ENCODE measurements at regions not wholly inside any gene's neighbourhood (a gene's known extent, or its start where the extent isn't known, plus 50 kb on each side); places are given as distances from the start of the nearest gene placed in this dataset.

DNA sequence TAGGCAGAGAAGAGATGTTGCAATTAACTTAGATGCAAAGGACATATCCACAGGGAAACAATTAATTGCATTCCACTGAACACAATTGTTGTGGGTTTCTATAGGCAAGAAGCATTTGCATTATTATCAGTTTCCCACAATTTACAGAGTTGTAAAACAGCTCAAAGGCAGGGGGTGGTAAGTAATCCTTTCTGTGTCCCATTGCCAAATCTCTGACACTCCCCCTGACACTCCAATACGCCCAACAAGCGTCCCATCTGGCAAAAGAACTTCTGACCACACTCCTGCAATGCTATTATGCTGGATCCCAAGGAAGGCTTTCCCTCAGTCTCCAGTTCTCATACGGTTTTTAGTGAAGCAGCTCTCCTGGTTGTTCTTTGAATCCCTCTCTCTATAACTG is 179.8 kb downstream of the CXCL12 start:
- 37 to 38% methylated on average over 2 to 3 of the region's 3 CpGs for WGBS, 2 donors
- intact Hi-C loops (cut with DNase I): no loop called here
- TF ChIP-seq, protein P1, sequence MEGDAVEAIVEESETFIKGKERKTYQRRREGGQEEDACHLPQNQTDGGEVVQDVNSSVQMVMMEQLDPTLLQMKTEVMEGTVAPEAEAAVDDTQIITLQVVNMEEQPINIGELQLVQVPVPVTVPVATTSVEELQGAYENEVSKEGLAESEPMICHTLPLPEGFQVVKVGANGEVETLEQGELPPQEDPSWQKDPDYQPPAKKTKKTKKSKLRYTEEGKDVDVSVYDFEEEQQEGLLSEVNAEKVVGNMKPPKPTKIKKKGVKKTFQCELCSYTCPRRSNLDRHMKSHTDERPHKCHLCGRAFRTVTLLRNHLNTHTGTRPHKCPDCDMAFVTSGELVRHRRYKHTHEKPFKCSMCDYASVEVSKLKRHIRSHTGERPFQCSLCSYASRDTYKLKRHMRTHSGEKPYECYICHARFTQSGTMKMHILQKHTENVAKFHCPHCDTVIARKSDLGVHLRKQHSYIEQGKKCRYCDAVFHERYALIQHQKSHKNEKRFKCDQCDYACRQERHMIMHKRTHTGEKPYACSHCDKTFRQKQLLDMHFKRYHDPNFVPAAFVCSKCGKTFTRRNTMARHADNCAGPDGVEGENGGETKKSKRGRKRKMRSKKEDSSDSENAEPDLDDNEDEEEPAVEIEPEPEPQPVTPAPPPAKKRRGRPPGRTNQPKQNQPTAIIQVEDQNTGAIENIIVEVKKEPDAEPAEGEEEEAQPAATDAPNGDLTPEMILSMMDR (IDR thresholded peaks at IDR 0.05): no peak
- TF ChIP-seq POLR2A (IDR thresholded peaks at IDR 0.05): no peak
- H3K27ac ChIP-seq: no peak overlapping the region
- no peaks in the 10 kb centered on the region for H3K4me1 ChIP-seq
- H3K27me3 ChIP-seq: no peaks in the 10 kb centered on the region
- DNase-seq: no peak
- H3K9me3 ChIP-seq: no peaks in the 10 kb centered on the region
- no peaks in the 10 kb centered on the region for H3K36me3 ChIP-seq
- H3K4me3 ChIP-seq: no peak overlapping the region

DNA sequence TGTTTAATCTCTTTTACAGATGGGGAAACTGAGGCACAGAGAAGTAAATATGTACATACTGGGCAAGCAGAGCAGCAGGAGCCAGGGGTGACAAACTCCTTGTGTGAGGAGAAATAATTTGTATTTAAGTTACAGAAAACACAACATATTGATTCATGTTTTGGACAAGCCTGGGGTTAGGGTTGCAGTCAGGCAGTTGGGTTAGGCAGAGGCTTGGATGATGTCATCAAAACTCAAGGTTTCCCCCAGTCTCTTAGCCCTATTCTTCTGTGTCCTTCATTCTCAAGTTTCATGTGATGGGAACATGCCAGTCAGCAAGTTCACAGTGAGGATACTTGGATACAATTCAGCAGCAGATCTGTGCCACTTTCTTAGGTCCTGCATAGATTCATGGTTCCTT is 181.4 kb downstream of the CXCL12 start:
- TF ChIP-seq, protein P1 (IDR thresholded peaks at IDR 0.05): no peak
- no peak for TF ChIP-seq POLR2A (IDR thresholded peaks at IDR 0.05)
- H3K27me3 ChIP-seq: no peaks in the 10 kb centered on the region
- no peaks in the 10 kb centered on the region for H3K36me3 ChIP-seq
- no peaks in the 10 kb centered on the region for H3K9me3 ChIP-seq
- H3K4me3 ChIP-seq: no peak overlapping the region
- no peak for DNase-seq
- no peaks in the 10 kb centered on the region for H3K4me1 ChIP-seq
- no peak overlapping the region for H3K27ac ChIP-seq
- intact Hi-C loops (cut with DNase I): no loop called here

DNA sequence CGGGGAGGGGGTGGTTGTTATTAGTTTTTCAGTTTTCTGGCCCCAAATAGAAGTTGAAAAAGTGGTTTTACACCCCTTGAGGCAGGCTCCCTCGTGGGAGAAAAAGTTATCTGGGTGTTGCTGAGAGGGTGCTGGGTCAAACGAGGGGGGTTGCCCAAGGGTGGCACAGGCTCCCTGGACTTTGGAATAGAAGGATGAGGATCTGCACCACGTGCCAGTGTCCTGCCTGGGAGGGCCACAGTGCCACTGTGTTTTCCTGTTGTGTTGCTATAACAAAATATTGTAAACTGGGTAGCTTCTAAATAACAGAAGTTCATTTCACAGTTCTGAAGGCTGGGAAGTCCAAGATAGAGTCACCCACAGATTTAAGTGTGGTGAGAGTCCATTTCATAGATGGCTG is 181.9 kb downstream of the CXCL12 start:
- Histone ChIP-seq H3K27ac (no peak overlapping the region), H3K36me3 (no peaks in the 10 kb centered on the region), H3K4me3 (no peak overlapping the region), H3K9me3 (no peaks in the 10 kb centered on the region), H3K27me3 (no peaks in the 10 kb centered on the region), H3K4me1 (peaks cover 0 to 5% (median 0%) of the 10 kb centered on the region in 3 donors)
- intact Hi-C loops (cut with DNase I): no loop called here
- DNase-seq: no peak
- WGBS, 2 donors: 47 to 59% methylated on average over 4 of the region's 4 CpGs
- no peak for TF ChIP-seq POLR2A (IDR thresholded peaks at IDR 0.05)
- TF ChIP-seq, protein P1 (IDR thresholded peaks at IDR 0.05): no peak

DNA sequence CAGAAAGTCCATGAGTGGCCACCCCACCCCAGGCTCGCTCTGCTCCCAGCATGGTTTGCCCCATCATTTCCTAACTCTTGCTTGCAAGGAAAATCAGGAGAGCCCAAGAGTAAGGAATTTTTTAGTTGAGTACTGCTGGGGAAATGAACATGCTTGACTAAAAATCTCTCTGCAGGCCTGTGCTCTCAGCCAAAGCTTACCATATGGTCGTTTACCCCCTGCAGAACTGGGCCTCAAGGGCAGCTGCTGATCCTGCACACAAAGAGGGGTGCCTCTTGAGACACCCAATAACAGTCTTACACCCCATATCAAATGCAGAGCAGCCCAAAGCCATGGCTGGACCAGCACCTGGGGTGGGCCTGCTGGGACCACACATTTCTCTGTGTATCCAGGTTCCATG is 183.2 kb downstream of the CXCL12 start:
- peaks cover 0 to 5% (median 0%) of the 10 kb centered on the region in 3 donors for H3K4me1 ChIP-seq
- H3K27me3 ChIP-seq: no peaks in the 10 kb centered on the region
- WGBS, 2 donors: 67 to 93% methylated on average over 1 to 2 of the region's 2 CpGs
- TF ChIP-seq, protein P1 (IDR thresholded peaks at IDR 0.05): no peak
- no peak for TF ChIP-seq POLR2A (IDR thresholded peaks at IDR 0.05)
- no peaks in the 10 kb centered on the region for H3K9me3 ChIP-seq
- no peak for DNase-seq
- no peak overlapping the region for H3K27ac ChIP-seq
- intact Hi-C loops (cut with DNase I): no loop called here
- H3K36me3 ChIP-seq: no peaks in the 10 kb centered on the region
- no peak overlapping the region for H3K4me3 ChIP-seq

DNA sequence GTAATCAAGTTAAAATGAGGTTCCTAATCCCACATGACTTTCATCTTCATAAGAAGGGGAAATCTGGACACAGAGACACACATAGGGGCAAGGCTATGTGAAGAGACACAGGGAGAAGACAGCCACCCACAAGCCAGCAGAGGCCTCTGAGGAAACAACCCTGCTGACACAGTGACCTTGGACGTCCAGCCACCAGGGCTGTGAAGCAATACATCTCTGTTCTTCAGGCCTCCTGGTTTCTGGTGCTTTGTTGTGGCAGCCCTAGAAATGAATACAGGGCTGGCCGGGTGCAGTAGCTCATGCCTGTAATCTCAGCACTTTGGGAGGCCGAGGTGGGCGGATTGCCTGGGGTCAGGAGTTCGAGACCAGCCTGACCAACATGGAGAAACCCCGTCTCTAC is 183.9 kb downstream of the CXCL12 start:
- intact Hi-C loops (cut with DNase I): no loop called here
- Histone ChIP-seq H3K27me3 (no peaks in the 10 kb centered on the region), H3K4me1 (peaks cover 0 to 8% (median 0%) of the 10 kb centered on the region in 3 donors), H3K36me3 (no peaks in the 10 kb centered on the region), H3K27ac (no peak overlapping the region), H3K9me3 (no peaks in the 10 kb centered on the region), H3K4me3 (no peak overlapping the region)
- no peak for TF ChIP-seq POLR2A (IDR thresholded peaks at IDR 0.05)
- TF ChIP-seq, protein P1 (IDR thresholded peaks at IDR 0.05): no peak
- no peak for DNase-seq
- WGBS, 2 donors: 79 to 85% methylated on average over 4 to 6 of the region's 6 CpGs
